Naive thymus-derived CD4-positive, alpha-beta T cell (primary cell): ENCODE measurements at regions not wholly inside any gene's neighbourhood (a gene's known extent, or its start where the extent isn't known, plus 50 kb on each side); places are given as distances from the start of the nearest gene placed in this dataset.
A peak's percentile ranks its signal among the peaks of the same experiment; 100 is the strongest.

Experiments used
- ATAC-seq: fragments of 150-1000 bp; cut with Tn5 transposase; 2 replicates; pipeline ENCODE4 v1.10.0; 2021; ENCODE audit warnings: mild to moderate bottlenecking, moderate library complexity
- CTCF ChIA-PET: fragments of 350-600 bp; sonication (Branson Sonifier 250); formaldehyde crosslinking; loops from one replicate; lab custom pipeline; 2021; ENCODE audit warnings: antibody characterized with exemption; lab: Charles Lee
- POLR2A ChIA-PET: fragments of 350-600 bp; sonication (Branson Sonifier 250); formaldehyde crosslinking; loops from one replicate; lab custom pipeline; 2021; ENCODE audit warnings: antibody characterized with exemption, inconsistent platforms; lab: Charles Lee
- DNase-seq, 9 donors: peaks; one replicate each; pipeline versions ENCODE4 v3.0.0 to v3.0.0-alpha.2; 2020 to 2022; ENCODE audit warnings: mixed read lengths in 1 of 9
- H3K27ac ChIP-seq: one replicate; pipeline ENCODE4 v1.7.0; 2013; ENCODE audit warnings: mild to moderate bottlenecking, low read depth, low read length, moderate library complexity
- H3K27me3 ChIP-seq, 2 donors: one replicate each; pipeline ENCODE4 v1.7.0; 2013; ENCODE audit warnings: low read length in 2 of 2, mild to moderate bottlenecking in 2 of 2, moderate library complexity in 2 of 2; ENCODE audit not compliant: control insufficient read depth in 2 of 2, insufficient read depth in 2 of 2
- H3K36me3 ChIP-seq, 3 experiments: 1 replicate in 2 of 3; 2 replicates in 1 of 3; pipeline ENCODE4 v1.7.0; 2013; ENCODE audit warnings: low read length in 3 of 3, mild to moderate bottlenecking in 3 of 3, moderate library complexity in 1 of 3; ENCODE audit not compliant: insufficient read depth in 3 of 3, control insufficient read depth in 2 of 3
- H3K4me1 ChIP-seq, 2 donors: one replicate each; pipeline ENCODE4 v1.7.0; 2013; ENCODE audit warnings: low read length in 2 of 2, mild to moderate bottlenecking in 2 of 2, moderate library complexity in 1 of 2; ENCODE audit not compliant: control insufficient read depth in 2 of 2, insufficient read depth in 2 of 2
- H3K4me3 ChIP-seq: 2 replicates; pipeline ENCODE4 v1.7.0; 2013; ENCODE audit warnings: mild to moderate bottlenecking, low read length
- H3K9me3 ChIP-seq, 3 experiments: 1 replicate in 2 of 3; 2 replicates in 1 of 3; pipeline ENCODE4 v1.7.0; 2013; ENCODE audit warnings: low read length in 3 of 3; ENCODE audit not compliant: control insufficient read depth in 2 of 3
- H3K27ac Mint-ChIP-seq, 9 donors: one replicate each; pipeline ENCODE4 v1.8.0; 2020 to 2022; ENCODE audit warnings: mixed read lengths in 9 of 9, mild to moderate bottlenecking in 8 of 9, moderate library complexity in 5 of 9, inconsistent platforms in 2 of 9
- H3K27me3 Mint-ChIP-seq, 5 donors: one replicate each; pipeline ENCODE4 v1.8.0; 2021 to 2022; ENCODE audit warnings: mixed read lengths in 5 of 5, mild to moderate bottlenecking in 1 of 5
- H3K36me3 Mint-ChIP-seq, 5 donors: one replicate each; pipeline ENCODE4 v1.8.0; 2020 to 2022; ENCODE audit warnings: mixed read lengths in 5 of 5, mild to moderate bottlenecking in 3 of 5, inconsistent platforms in 1 of 5
- H3K4me1 Mint-ChIP-seq, 7 donors: one replicate each; pipeline ENCODE4 v1.8.0; 2020 to 2022; ENCODE audit warnings: mixed read lengths in 7 of 7, mild to moderate bottlenecking in 3 of 7, inconsistent platforms in 1 of 7
- H3K4me3 Mint-ChIP-seq, 10 donors: one replicate each; pipeline ENCODE4 v1.8.0; 2020 to 2022; ENCODE audit warnings: mild to moderate bottlenecking in 10 of 10, mixed read lengths in 10 of 10, moderate library complexity in 6 of 10, inconsistent platforms in 2 of 10
- H3K9me3 Mint-ChIP-seq, 11 donors: one replicate each; pipeline ENCODE4 v1.8.0; 2020 to 2022; ENCODE audit warnings: mixed read lengths in 11 of 11, mild to moderate bottlenecking in 4 of 11, inconsistent platforms in 1 of 11, moderate library complexity in 1 of 11
- intact Hi-C, 2 donors: fragments of 100-400 bp; cut with micrococcal nuclease; formaldehyde crosslinking; loops; one replicate each; pipeline ENCODE4 v1.15.1; 2023

- no peaks in the 10 kb centered on the region for H3K9me3 ChIP-seq
- no peak overlapping the region for H3K4me3 ChIP-seq
- ChIA-PET POLR2A (no interaction called here), CTCF (no interaction called here)
- ATAC-seq (no peak), DNase-seq (no peak)
- Mint-ChIP-seq H3K9me3 (no peaks in the 10 kb centered on the region), H3K27ac (no peak overlapping the region), H3K4me3 (no peak overlapping the region), H3K4me1 (no peaks in the 10 kb centered on the region), H3K27me3 (peaks cover 0 to 29% (median 9%) of the 10 kb centered on the region in 5 donors), H3K36me3 (no peaks in the 10 kb centered on the region)
- intact Hi-C loops: no loop called here
- no peaks in the 10 kb centered on the region for H3K27me3 ChIP-seq
- H3K4me1 ChIP-seq: no peaks in the 10 kb centered on the region
- H3K36me3 ChIP-seq: no peaks in the 10 kb centered on the region
- H3K27ac ChIP-seq: no peak overlapping the region
Measured at GRCh38 chr2:143909577-143910353, 610.2 kb downstream of the ZEB2 start.

DNA sequence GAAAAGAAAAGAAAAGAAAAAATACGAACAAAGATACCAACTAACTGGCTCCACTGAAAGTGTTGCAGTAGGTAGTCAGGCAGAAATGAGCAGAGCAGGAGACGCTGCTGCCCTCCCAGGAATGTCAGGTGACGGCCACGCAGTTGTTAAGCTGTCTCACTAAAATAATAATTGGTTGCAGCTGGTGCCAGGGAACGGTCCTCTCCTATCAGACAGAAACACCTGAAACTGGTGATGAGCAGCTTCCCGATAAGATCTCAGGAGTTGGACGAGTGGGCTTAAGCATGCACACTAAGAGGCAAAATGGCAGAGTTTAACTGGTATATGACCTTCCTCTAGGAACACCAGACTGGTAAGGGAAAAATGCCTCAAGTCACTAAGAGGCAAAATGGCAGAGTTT lies 611.1 kb downstream of the ZEB2 start:
- Mint-ChIP-seq H3K27ac (peak overlapping the region in 1 of 9 donors; percentile 5), H3K27me3 (peaks cover 0 to 29% (median 12%) of the 10 kb centered on the region in 5 donors), H3K4me1 (no peaks in the 10 kb centered on the region), H3K4me3 (no peak overlapping the region), H3K9me3 (no peaks in the 10 kb centered on the region), H3K36me3 (no peaks in the 10 kb centered on the region)
- CTCF ChIA-PET: no interaction called here
- POLR2A ChIA-PET: no interaction called here
- no peak for ATAC-seq
- Histone ChIP-seq H3K27ac (no peak overlapping the region), H3K9me3 (no peaks in the 10 kb centered on the region), H3K36me3 (no peaks in the 10 kb centered on the region), H3K4me3 (no peak overlapping the region), H3K27me3 (no peaks in the 10 kb centered on the region), H3K4me1 (no peaks in the 10 kb centered on the region)
- intact Hi-C loops: no loop called here
- no peak for DNase-seq

DNA sequence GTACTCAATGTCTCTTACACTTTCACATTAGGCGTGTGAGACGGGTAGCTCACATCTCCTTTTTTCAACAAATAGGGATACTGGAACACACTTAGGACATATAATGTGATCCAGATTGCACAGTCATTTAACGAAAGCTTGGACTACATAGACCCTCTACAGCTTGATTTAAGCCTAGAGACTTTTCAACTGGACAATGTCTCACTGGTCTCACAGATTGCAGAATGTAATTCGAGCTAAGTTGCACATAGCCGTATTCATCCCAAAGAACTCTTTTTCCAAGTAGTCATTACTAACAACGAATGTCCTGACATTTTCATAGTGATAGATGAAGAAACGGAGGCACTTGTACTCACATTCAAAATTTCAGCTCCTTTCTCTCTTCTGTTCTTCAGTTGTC lies 612.1 kb downstream of the ZEB2 start:
- no peak overlapping the region for H3K27ac Mint-ChIP-seq
- H3K9me3 ChIP-seq: no peaks in the 10 kb centered on the region
- DNase-seq (no peak), ATAC-seq (no peak)
- H3K4me1 Mint-ChIP-seq: no peaks in the 10 kb centered on the region
- CTCF ChIA-PET: no interaction called here
- H3K27me3 ChIP-seq: no peaks in the 10 kb centered on the region
- intact Hi-C loops: no loop called here
- H3K4me3 Mint-ChIP-seq: no peak overlapping the region
- peaks cover 0 to 29% (median 14%) of the 10 kb centered on the region in 5 donors for H3K27me3 Mint-ChIP-seq
- H3K36me3 Mint-ChIP-seq: no peaks in the 10 kb centered on the region
- no peaks in the 10 kb centered on the region for H3K36me3 ChIP-seq
- POLR2A ChIA-PET: no interaction called here
- no peaks in the 10 kb centered on the region for H3K4me1 ChIP-seq
- no peak overlapping the region for H3K27ac ChIP-seq
- no peak overlapping the region for H3K4me3 ChIP-seq
- no peaks in the 10 kb centered on the region for H3K9me3 Mint-ChIP-seq

DNA sequence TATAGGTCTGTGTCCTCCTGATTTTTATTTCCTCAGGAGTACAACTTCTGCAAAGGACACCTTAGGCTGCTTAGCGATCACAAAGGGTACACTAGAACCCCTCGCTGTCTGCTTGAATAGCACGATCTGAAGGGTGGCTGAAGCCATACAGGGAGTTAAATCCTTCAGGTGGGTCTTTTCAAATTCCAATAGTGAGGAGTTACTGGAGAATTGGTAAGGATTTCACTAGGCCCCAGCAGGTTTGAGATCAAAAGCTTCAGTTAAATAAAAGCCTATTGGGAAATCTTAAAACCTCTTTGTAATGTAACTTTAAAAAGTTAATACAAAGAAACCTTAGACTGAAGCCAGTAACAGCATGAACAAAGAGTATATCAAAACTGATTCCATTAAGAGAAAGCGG lies 613.1 kb downstream of the ZEB2 start:
- Histone ChIP-seq H3K36me3 (no peaks in the 10 kb centered on the region), H3K4me3 (no peak overlapping the region), H3K27ac (no peak overlapping the region), H3K9me3 (no peaks in the 10 kb centered on the region), H3K27me3 (no peaks in the 10 kb centered on the region), H3K4me1 (no peaks in the 10 kb centered on the region)
- no peaks in the 10 kb centered on the region for H3K9me3 Mint-ChIP-seq
- ATAC-seq: no peak
- H3K4me3 Mint-ChIP-seq: no peak overlapping the region
- POLR2A ChIA-PET: no interaction called here
- no peaks in the 10 kb centered on the region for H3K4me1 Mint-ChIP-seq
- DNase-seq: no peak
- CTCF ChIA-PET: no interaction called here
- peaks cover 0 to 29% (median 16%) of the 10 kb centered on the region in 5 donors for H3K27me3 Mint-ChIP-seq
- intact Hi-C loops: no loop called here
- no peak overlapping the region for H3K27ac Mint-ChIP-seq
- no peaks in the 10 kb centered on the region for H3K36me3 Mint-ChIP-seq

- ChIA-PET CTCF (no interaction called here), POLR2A (no interaction called here)
- H3K9me3 Mint-ChIP-seq: no peaks in the 10 kb centered on the region
- no peak overlapping the region for H3K27ac Mint-ChIP-seq
- no peak for ATAC-seq
- intact Hi-C loops: no loop called here
- H3K9me3 ChIP-seq: no peaks in the 10 kb centered on the region
- H3K36me3 Mint-ChIP-seq: no peaks in the 10 kb centered on the region
- H3K27ac ChIP-seq: no peak overlapping the region
- H3K4me1 ChIP-seq: no peaks in the 10 kb centered on the region
- no peak overlapping the region for H3K4me3 Mint-ChIP-seq
- H3K4me1 Mint-ChIP-seq: peaks cover 0 to 6% (median 0%) of the 10 kb centered on the region in 7 donors
- no peaks in the 10 kb centered on the region for H3K36me3 ChIP-seq
- DNase-seq: no peak
- no peaks in the 10 kb centered on the region for H3K27me3 ChIP-seq
- no peak overlapping the region for H3K4me3 ChIP-seq
- peaks cover 0 to 29% (median 16%) of the 10 kb centered on the region in 5 donors for H3K27me3 Mint-ChIP-seq
Measured at GRCh38 chr2:143905587-143905986, 614.3 kb downstream of the ZEB2 start.

DNA sequence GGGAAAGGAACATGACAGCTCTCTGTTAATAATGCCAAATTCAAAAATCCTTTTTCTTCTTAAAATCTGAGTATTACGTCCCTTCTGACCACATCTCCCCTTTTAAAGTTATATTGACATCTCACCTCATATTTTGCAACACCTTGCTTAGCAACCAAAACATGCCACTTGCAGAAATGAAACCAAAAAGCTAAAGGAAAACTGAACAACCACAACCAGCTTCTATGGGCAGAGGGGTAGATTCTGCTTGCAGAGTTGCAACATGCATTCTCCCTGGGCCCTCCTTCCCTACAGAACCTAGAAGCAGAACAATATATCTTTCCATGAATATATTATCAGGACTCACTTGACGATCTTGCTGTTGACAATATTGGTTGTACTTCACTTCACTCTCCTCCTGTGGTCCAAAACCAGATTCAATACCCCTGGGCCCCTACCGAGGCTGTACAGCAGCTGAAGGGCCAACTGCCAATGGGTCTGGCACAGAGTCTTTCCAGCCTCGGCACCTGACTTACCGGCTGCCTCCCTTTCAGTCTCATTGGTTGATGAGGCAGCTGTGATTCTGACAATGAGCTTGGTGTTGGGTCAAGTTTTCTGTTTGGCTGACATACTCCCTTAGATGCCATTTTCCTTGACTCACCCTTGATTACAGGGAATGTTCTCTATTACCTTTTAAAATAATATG lies 616.6 kb downstream of the ZEB2 start:
- H3K4me1 Mint-ChIP-seq: peaks cover 0 to 6% (median 0%) of the 10 kb centered on the region in 7 donors
- ATAC-seq (no peak), DNase-seq (no peak)
- Histone ChIP-seq H3K4me3 (no peak overlapping the region), H3K4me1 (no peaks in the 10 kb centered on the region), H3K27ac (no peak overlapping the region), H3K36me3 (no peaks in the 10 kb centered on the region), H3K27me3 (no peaks in the 10 kb centered on the region), H3K9me3 (no peaks in the 10 kb centered on the region)
- peaks cover 0 to 24% (median 8%) of the 10 kb centered on the region in 5 donors for H3K27me3 Mint-ChIP-seq
- POLR2A ChIA-PET: no interaction called here
- intact Hi-C loops: no loop called here
- H3K9me3 Mint-ChIP-seq: peaks cover 0 to under 1% (median 0%) of the 10 kb centered on the region in 11 donors
- CTCF ChIA-PET: no interaction called here
- no peak overlapping the region for H3K4me3 Mint-ChIP-seq
- no peak overlapping the region for H3K27ac Mint-ChIP-seq
- no peaks in the 10 kb centered on the region for H3K36me3 Mint-ChIP-seq
